Endothelial cell of umbilical vein (primary cell): ENCODE measurements at regions not wholly inside any gene's neighbourhood (a gene's known extent, or its start where the extent isn't known, plus 50 kb on each side); places are given as distances from the start of the nearest gene placed in this dataset.
"Not testable (repeated sequence)": the region's sequence is repeated elsewhere in the genome, so short reads cannot be mapped to it uniquely, and the experiment has no call there.

Experiments used
- BruUV-seq: library from RNA; stranded (reverse); fragments of 400-500 nt; replicated peaks from 2 replicates; lab custom pipeline; 2021; lab: Mats Ljungman, UMichigan
- CTCF ChIA-PET: fragments of 300-600, 350-600 bp; sonication (Branson Sonifier 250); formaldehyde crosslinking; loops from one replicate; lab custom pipeline; 2021; ENCODE audit warnings: antibody characterized with exemption, inconsistent platforms; lab: Charles Lee
- POLR2A ChIA-PET: fragments of 300-600, 350-600 bp; sonication (Branson Sonifier 250); formaldehyde crosslinking; loops from one replicate; lab custom pipeline; 2021; ENCODE audit warnings: antibody characterized with exemption, inconsistent platforms; lab: Charles Lee
- DNase-seq: peaks from one replicate; pipeline ENCODE4 v3.0.0-alpha.2; 2011; ENCODE audit warnings: low read depth, low spot score
- FAIRE-seq: peaks from 2 replicates; lab custom pipeline; 2011; peaks lifted over from hg19 to GRCh38; lab: Jason Lieb, UNC
- H2AFZ ChIP-seq: 2 replicates; pipeline ENCODE4 v1.6.0; 2012; ENCODE audit warnings: low read depth, low read length, control low read depth, inconsistent platforms
- H3K27ac ChIP-seq: 2 replicates; pipeline ENCODE4 v1.5.1; 2011; ENCODE audit warnings: low read depth, mild to moderate bottlenecking, control low read depth, low read length, moderate library complexity; ENCODE audit not compliant: insufficient read depth
- H3K27me3 ChIP-seq, 2 experiments: 2 replicates each; pipeline versions ENCODE4 v1.6.0 to v1.6.1; 2011; ENCODE audit warnings: low read length in 2 of 2, mixed read lengths in 1 of 2; ENCODE audit not compliant: control insufficient read depth in 2 of 2, insufficient read depth in 2 of 2
- H3K36me3 ChIP-seq, 2 experiments: 2 replicates in 1 of 2; 3 replicates in 1 of 2; pipeline ENCODE4 v1.5.1; 2011; ENCODE audit warnings: low read length in 2 of 2, mild to moderate bottlenecking in 1 of 2, moderate library complexity in 1 of 2; ENCODE audit not compliant: control insufficient read depth in 2 of 2, insufficient read depth in 2 of 2; ENCODE audit errors: extremely low read depth in 1 of 2
- H3K4me1 ChIP-seq: 3 replicates; pipeline ENCODE4 v1.5.1; 2011; ENCODE audit warnings: mild to moderate bottlenecking, low read length; ENCODE audit not compliant: control insufficient read depth, insufficient read depth; ENCODE audit errors: extremely low read depth
- H3K4me2 ChIP-seq: 2 replicates; pipeline ENCODE4 v1.6.1; 2011; ENCODE audit warnings: low read length, control low read depth, mixed read lengths; ENCODE audit not compliant: insufficient read depth
- H3K4me3 ChIP-seq, 3 experiments: fragments of 200-600 bp in 1 of 3; sonication (generic), shearing (Covaris generic) in 1 of 3; replicated peaks in 1 of 3; 2 replicates each; pipeline ENCODE4 v1.5.1; 2011 to 2016; ENCODE audit warnings: control low read depth in 3 of 3, low read length in 3 of 3, mild to moderate bottlenecking in 2 of 3, inconsistent platforms in 1 of 3, low read depth in 1 of 3, moderate library complexity in 1 of 3; ENCODE audit not compliant: insufficient read depth in 1 of 3
- H3K79me2 ChIP-seq: 2 replicates; pipeline ENCODE4 v1.6.0; 2012; ENCODE audit warnings: low read length, inconsistent platforms; ENCODE audit not compliant: control insufficient read depth, insufficient read depth
- H3K9ac ChIP-seq: replicated peaks from 2 replicates; pipeline ENCODE3; 2011; ENCODE audit warnings: low read length, control low read depth; ENCODE audit not compliant: insufficient read depth; ENCODE audit errors: extremely low read depth
- H3K9me1 ChIP-seq: replicated peaks from 3 replicates; pipeline ENCODE4 v1.6.0; 2011; ENCODE audit warnings: mild to moderate bottlenecking, low read length; ENCODE audit not compliant: control insufficient read depth, insufficient read depth; ENCODE audit errors: extremely low read depth
- H3K9me3 ChIP-seq: replicated peaks from 2 replicates; pipeline ENCODE4 v1.5.1; 2012; ENCODE audit warnings: low read length, inconsistent platforms; ENCODE audit not compliant: control insufficient read depth, insufficient read depth
- H4K20me1 ChIP-seq: replicated peaks from 2 replicates; pipeline ENCODE3; 2011; ENCODE audit warnings: mild to moderate bottlenecking, low read length; ENCODE audit not compliant: control insufficient read depth, insufficient read depth; ENCODE audit errors: extremely low read depth
- dilution Hi-C: fragments of 300-500 bp; cut with MboI; formaldehyde crosslinking; loops from one replicate; pipeline ENCODE4 v1.15.0; 2019; ENCODE audit warnings: low sequenced_read_pairs; ENCODE audit not compliant: extremely low pct_ligation_motif_present
- intact Hi-C: fragments of 100-400 bp; cut with micrococcal nuclease; formaldehyde crosslinking; loops from one replicate; pipeline ENCODE4 v1.10.0; 2022

GRCh38 chr21:10416691-10417447, 104.5 kb upstream of the TPTE start:
- H3K4me1 ChIP-seq, FAIRE-seq, CTCF ChIA-PET: not testable (repeated sequence)

GRCh38 chr21:10417551-10418002, 103.8 kb upstream of the TPTE start:
- dilution Hi-C loops, BruUV-seq, H3K4me2 ChIP-seq, H3K9ac ChIP-seq, intact Hi-C loops, H4K20me1 ChIP-seq, H3K4me1 ChIP-seq, H3K79me2 ChIP-seq, POLR2A ChIA-PET, H3K27me3 ChIP-seq, DNase-seq, H3K27ac ChIP-seq, FAIRE-seq, H3K9me1 ChIP-seq, H2AFZ ChIP-seq, H3K4me3 ChIP-seq, H3K36me3 ChIP-seq, CTCF ChIA-PET: not testable (repeated sequence)
- peaks cover 38% of the 10 kb centered on the region for H3K9me3 ChIP-seq

More at GRCh38 chr21:10416691-10417447, 104.5 kb upstream of the TPTE start:
- H3K4me2 ChIP-seq, H3K27ac ChIP-seq, H3K4me3 ChIP-seq, POLR2A ChIA-PET, H2AFZ ChIP-seq, H3K27me3 ChIP-seq, DNase-seq, intact Hi-C loops, H3K9me1 ChIP-seq, H3K79me2 ChIP-seq, H3K36me3 ChIP-seq, H3K9ac ChIP-seq, BruUV-seq, H4K20me1 ChIP-seq, dilution Hi-C loops: not testable (repeated sequence)
- peaks cover 38% of the 10 kb centered on the region for H3K9me3 ChIP-seq

- CTCF ChIA-PET, H3K9ac ChIP-seq, H3K9me1 ChIP-seq, H2AFZ ChIP-seq, FAIRE-seq, H3K79me2 ChIP-seq, H3K27ac ChIP-seq, H3K4me2 ChIP-seq, dilution Hi-C loops, DNase-seq, POLR2A ChIA-PET, H3K27me3 ChIP-seq, intact Hi-C loops, BruUV-seq, H4K20me1 ChIP-seq, H3K4me1 ChIP-seq, H3K36me3 ChIP-seq, H3K4me3 ChIP-seq: not testable (repeated sequence)
- H3K9me3 ChIP-seq = peaks cover 33% of the 10 kb centered on the region
Observed at GRCh38 chr21:10418250-10419048, 102.9 kb upstream of the TPTE start.

- H3K4me1 ChIP-seq, CTCF ChIA-PET, H3K27ac ChIP-seq, H3K4me2 ChIP-seq, H2AFZ ChIP-seq, POLR2A ChIA-PET, dilution Hi-C loops, H3K27me3 ChIP-seq, H3K9ac ChIP-seq, H3K79me2 ChIP-seq, BruUV-seq, FAIRE-seq, H3K9me1 ChIP-seq, H3K4me3 ChIP-seq, H3K36me3 ChIP-seq, intact Hi-C loops, H4K20me1 ChIP-seq, DNase-seq: not testable (repeated sequence)
- peaks cover 38% of the 10 kb centered on the region for H3K9me3 ChIP-seq
Observed at GRCh38 chr21:10421199-10421598, 100.2 kb upstream of the TPTE start.
